ENCODE measurements at regions not wholly inside any gene's neighbourhood (a gene's known extent, or its start where the extent isn't known, plus 50 kb on each side); places are given as distances from the start of the nearest gene placed in this dataset.

DNA sequence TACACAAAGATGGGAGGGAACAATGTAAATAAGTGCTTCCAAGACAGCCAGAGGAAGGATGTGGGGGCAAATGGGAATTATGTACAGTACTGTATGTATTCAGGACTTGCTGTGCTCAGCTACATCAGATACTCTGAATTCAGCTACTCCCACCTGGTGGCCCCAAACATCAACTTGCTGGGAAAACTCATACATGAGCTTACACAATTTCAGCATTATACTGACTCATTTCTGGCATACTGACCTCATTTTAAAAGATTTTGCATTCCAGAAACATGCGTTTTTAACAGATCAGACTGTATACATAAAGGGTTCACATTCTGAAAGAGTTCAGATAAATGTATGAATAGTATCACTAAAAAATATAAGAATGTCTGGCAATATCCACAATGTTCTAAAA is 59.7 kb downstream of the GPX5 start:
- Mint-ChIP-seq H3K27me3 (ENCODE audit: unreplicated experiment) (peaks cover 2% of the 10 kb centered on the region), H3K9me3 (ENCODE audit: unreplicated experiment) (peaks cover 14% of the 10 kb centered on the region), H3K36me3 (ENCODE audit: unreplicated experiment) (no peaks in the 10 kb centered on the region), H3K4me3 (ENCODE audit: unreplicated experiment) (peak overlapping the region; percentile 77), H3K27ac (ENCODE audit: unreplicated experiment) (no peak overlapping the region), H3K4me1 (ENCODE audit: low read depth, unreplicated experiment) (peaks cover 39% of the 10 kb centered on the region)
- DNase-seq = no peak
- TF ChIP-seq, protein P1, sequence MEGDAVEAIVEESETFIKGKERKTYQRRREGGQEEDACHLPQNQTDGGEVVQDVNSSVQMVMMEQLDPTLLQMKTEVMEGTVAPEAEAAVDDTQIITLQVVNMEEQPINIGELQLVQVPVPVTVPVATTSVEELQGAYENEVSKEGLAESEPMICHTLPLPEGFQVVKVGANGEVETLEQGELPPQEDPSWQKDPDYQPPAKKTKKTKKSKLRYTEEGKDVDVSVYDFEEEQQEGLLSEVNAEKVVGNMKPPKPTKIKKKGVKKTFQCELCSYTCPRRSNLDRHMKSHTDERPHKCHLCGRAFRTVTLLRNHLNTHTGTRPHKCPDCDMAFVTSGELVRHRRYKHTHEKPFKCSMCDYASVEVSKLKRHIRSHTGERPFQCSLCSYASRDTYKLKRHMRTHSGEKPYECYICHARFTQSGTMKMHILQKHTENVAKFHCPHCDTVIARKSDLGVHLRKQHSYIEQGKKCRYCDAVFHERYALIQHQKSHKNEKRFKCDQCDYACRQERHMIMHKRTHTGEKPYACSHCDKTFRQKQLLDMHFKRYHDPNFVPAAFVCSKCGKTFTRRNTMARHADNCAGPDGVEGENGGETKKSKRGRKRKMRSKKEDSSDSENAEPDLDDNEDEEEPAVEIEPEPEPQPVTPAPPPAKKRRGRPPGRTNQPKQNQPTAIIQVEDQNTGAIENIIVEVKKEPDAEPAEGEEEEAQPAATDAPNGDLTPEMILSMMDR (IDR thresholded peaks at IDR 0.05; ENCODE audit: partially characterized antibody, unreplicated experiment) = no peak

DNA sequence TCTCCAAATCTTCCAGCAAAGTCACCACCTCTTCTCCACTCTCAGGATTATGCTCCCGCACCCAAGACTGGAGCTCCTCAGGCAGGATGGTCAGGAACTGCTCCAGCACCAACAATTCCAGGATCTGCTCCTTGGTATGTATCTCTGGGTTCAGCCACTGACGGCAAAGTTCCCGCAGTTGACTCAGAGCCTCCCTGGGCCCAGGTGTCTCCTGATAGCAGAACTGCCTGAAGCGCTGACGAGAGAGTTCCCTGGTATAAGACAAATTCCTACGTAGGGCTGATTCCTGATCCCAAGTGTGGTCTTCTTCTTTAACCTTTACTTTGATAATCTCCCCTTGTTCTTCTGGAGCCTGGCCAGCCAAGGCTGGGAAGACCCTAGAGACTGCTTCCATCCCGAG is 60.6 kb downstream of the GPX5 start:
- peak overlapping the region; percentile 93 for H3K27ac Mint-ChIP-seq (ENCODE audit: unreplicated experiment)
- H3K36me3 Mint-ChIP-seq (ENCODE audit: unreplicated experiment) = no peaks in the 10 kb centered on the region
- TF ChIP-seq, protein P1 (IDR thresholded peaks at IDR 0.05; ENCODE audit: partially characterized antibody, unreplicated experiment) = no peak
- H3K4me1 Mint-ChIP-seq (ENCODE audit: low read depth, unreplicated experiment) = peaks cover 45% of the 10 kb centered on the region
- H3K27me3 Mint-ChIP-seq (ENCODE audit: unreplicated experiment) = peaks cover 6% of the 10 kb centered on the region
- H3K9me3 Mint-ChIP-seq (ENCODE audit: unreplicated experiment) = peaks cover 18% of the 10 kb centered on the region
- no peak for DNase-seq
- peak overlapping the region; percentile 95 for H3K4me3 Mint-ChIP-seq (ENCODE audit: unreplicated experiment)

DNA sequence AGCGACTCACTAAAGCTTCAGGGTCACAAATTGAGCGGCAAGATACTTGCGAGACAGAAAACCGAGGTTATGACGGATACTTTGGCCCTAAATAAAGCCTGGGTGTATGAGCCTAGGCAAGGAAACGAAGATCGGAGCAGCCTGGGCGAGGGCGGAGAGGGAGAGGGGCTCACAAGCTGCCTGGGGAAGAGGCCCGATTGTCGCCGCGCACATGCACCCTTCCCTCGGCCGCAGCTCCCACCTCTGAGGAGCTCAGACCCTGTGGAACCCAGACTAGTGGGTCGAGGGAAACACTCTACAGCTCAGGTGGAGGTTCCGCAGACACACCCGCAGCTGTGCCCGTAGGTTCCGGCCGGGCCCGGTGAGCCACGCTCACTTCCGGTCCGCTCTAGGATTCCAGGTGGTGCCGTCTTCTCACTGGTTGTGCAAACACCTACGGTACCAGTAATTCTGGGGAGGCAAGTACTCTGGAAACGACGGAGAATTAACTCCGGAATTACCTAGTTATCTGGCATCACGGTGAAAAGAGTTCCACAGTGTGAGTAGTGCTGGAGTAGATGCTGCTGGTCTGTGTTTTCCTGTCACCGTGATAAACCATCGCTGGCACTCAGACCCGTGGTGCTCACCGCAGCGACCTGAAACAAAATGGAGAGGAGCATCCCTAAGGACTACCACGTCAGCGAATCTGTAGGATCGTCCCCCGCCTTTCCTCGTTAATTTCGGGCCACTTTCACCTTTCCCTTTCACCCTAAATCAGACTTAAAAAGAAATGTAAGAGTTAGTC is 61.5 kb downstream of the GPX5 start:
- Mint-ChIP-seq H3K27ac (ENCODE audit: unreplicated experiment) (peak overlapping the region; percentile 93), H3K9me3 (ENCODE audit: unreplicated experiment) (peaks cover 18% of the 10 kb centered on the region), H3K4me3 (ENCODE audit: unreplicated experiment) (peak overlapping the region; percentile 95), H3K36me3 (ENCODE audit: unreplicated experiment) (no peaks in the 10 kb centered on the region), H3K4me1 (ENCODE audit: low read depth, unreplicated experiment) (peaks cover 51% of the 10 kb centered on the region), H3K27me3 (ENCODE audit: unreplicated experiment) (peaks cover 6% of the 10 kb centered on the region)
- TF ChIP-seq, protein P1 (IDR thresholded peaks at IDR 0.05; ENCODE audit: partially characterized antibody, unreplicated experiment) = no peak
- peak; percentile 78 for DNase-seq

DNA sequence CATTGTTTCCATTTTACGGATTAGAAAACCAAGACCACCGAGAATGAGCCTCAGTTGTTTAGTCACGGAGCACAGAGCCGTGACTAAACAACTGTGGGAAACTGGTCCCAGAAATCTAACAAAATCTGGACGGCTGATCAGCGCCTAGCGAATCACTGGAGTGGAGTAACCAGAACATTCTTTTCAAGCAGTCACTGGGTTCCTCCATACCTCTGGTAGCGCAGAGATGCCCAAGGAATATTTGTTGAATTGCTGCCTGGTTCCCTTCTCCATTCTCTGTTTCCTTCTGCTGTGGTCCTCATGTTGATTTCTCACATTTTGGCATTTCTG is 62.0 kb downstream of the GPX5 start:
- peaks cover 20% of the 10 kb centered on the region for H3K9me3 Mint-ChIP-seq (ENCODE audit: unreplicated experiment)
- peaks cover 57% of the 10 kb centered on the region for H3K4me1 Mint-ChIP-seq (ENCODE audit: low read depth, unreplicated experiment)
- H3K27ac Mint-ChIP-seq (ENCODE audit: unreplicated experiment) = peak overlapping the region; percentile 93
- TF ChIP-seq, protein P1 (IDR thresholded peaks at IDR 0.05; ENCODE audit: partially characterized antibody, unreplicated experiment) = no peak
- peak overlapping the region; percentile 95 for H3K4me3 Mint-ChIP-seq (ENCODE audit: unreplicated experiment)
- H3K27me3 Mint-ChIP-seq (ENCODE audit: unreplicated experiment) = peaks cover 6% of the 10 kb centered on the region
- DNase-seq = no peak
- no peaks in the 10 kb centered on the region for H3K36me3 Mint-ChIP-seq (ENCODE audit: unreplicated experiment)

DNA sequence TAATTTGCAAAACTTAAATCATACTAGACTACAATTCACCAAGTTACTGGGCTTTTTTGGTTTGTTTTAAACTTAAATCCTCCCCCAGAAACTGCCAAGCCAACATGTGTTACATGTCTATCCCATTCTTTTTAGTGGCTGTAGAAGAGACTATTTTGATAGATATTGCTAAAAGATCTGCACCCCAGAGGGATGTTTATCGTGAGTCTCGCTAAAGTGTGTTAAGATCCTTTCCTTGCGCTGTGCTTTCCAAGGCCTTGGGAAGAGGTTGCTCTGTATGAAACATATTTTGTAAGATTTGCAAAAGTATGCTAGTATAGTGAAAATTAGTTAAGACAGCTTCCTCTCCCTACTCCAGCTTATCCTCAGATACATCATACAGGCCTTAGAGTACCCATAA is 63.0 kb downstream of the GPX5 start:
- peaks cover 60% of the 10 kb centered on the region for H3K4me1 Mint-ChIP-seq (ENCODE audit: low read depth, unreplicated experiment)
- H3K4me3 Mint-ChIP-seq (ENCODE audit: unreplicated experiment) = peak overlapping the region; percentile 94
- peaks cover 6% of the 10 kb centered on the region for H3K27me3 Mint-ChIP-seq (ENCODE audit: unreplicated experiment)
- H3K36me3 Mint-ChIP-seq (ENCODE audit: unreplicated experiment) = no peaks in the 10 kb centered on the region
- DNase-seq = no peak
- TF ChIP-seq, protein P1 (IDR thresholded peaks at IDR 0.05; ENCODE audit: partially characterized antibody, unreplicated experiment) = no peak
- H3K27ac Mint-ChIP-seq (ENCODE audit: unreplicated experiment) = peak overlapping the region; percentile 97
- H3K9me3 Mint-ChIP-seq (ENCODE audit: unreplicated experiment) = peaks cover 20% of the 10 kb centered on the region

Data from glutamatergic neuron (in vitro differentiated cells).